GM12878 (cell line): ENCODE measurements at regions not wholly inside any gene's neighbourhood (a gene's known extent, or its start where the extent isn't known, plus 50 kb on each side); places are given as distances from the start of the nearest gene placed in this dataset.

Experiments
- ATAC-seq: fragments of 200-7000 bp; cut with Tn5 transposase; 3 replicates; pipeline ENCODE4 v1.9.1; 2020; ENCODE audit warnings: mild to moderate bottlenecking, moderate library complexity
- BruUV-seq: library from RNA; stranded (reverse); fragments of 400-500 nt; replicated peaks from 2 replicates; lab custom pipeline; 2021; lab: Mats Ljungman, UMichigan
- CTCF ChIA-PET: fragments of 300-600 bp; sonication (Branson Sonifier 250); formaldehyde crosslinking; extraction: SDS; loops from one replicate; lab custom pipeline; 2021; ENCODE audit warnings: inconsistent platforms; lab: Yijun Ruan, JAX
- POLR2A ChIA-PET: fragments of 350-600 bp; formaldehyde crosslinking; extraction: SDS; loops from one replicate; lab custom pipeline; 2021; ENCODE audit warnings: inconsistent platforms; lab: Charles Lee
- RAD21 ChIA-PET: fragments of 300-600 bp; sonication (Branson Sonifier 250); formaldehyde crosslinking; loops from one replicate; lab custom pipeline; 2023; ENCODE audit warnings: antibody characterized with exemption; ENCODE audit not compliant: unreplicated experiment; lab: Charles Lee
- SMC1A ChIA-PET: fragments of 300-600 bp; sonication (Branson Sonifier 250); formaldehyde crosslinking; loops from one replicate; lab custom pipeline; 2023; ENCODE audit not compliant: unreplicated experiment, uncharacterized antibody; lab: Charles Lee
- DNase-seq: peaks from one replicate; pipeline ENCODE4 v3.0.0-alpha.2; 2011; ENCODE audit warnings: low read depth, low spot score
- FAIRE-seq: peaks from 3 replicates; lab custom pipeline; 2011; peaks lifted over from hg19 to GRCh38; lab: Jason Lieb, UNC
- H2AFZ ChIP-seq: 2 replicates; pipeline ENCODE4 v1.6.0; 2011; ENCODE audit warnings: low read depth, low read length, control low read depth; ENCODE audit not compliant: control insufficient read depth
- H3K27ac ChIP-seq: 2 replicates; pipeline ENCODE4 v1.5.1; 2011; ENCODE audit warnings: control low read depth; ENCODE audit not compliant: control insufficient read depth, insufficient read depth
- H3K27me3 ChIP-seq, 2 experiments: replicated peaks in 1 of 2; 2 replicates each; pipeline versions ENCODE4 v1.6.0 to v1.6.1; 2011; ENCODE audit warnings: low read length in 1 of 2; ENCODE audit not compliant: control insufficient read depth in 2 of 2, insufficient read depth in 2 of 2
- H3K36me3 ChIP-seq, 2 experiments: 2 replicates each; pipeline ENCODE4 v1.5.1; 2011; ENCODE audit warnings: low read length in 1 of 2; ENCODE audit not compliant: control insufficient read depth in 2 of 2, insufficient read depth in 2 of 2
- H3K4me1 ChIP-seq: 2 replicates; pipeline ENCODE4 v1.6.1; 2011; ENCODE audit warnings: mild to moderate bottlenecking, low read length, moderate library complexity, mixed read lengths; ENCODE audit not compliant: control insufficient read depth, insufficient read depth
- H3K4me2 ChIP-seq: 2 replicates; pipeline ENCODE4 v1.6.0; 2011; ENCODE audit warnings: control low read depth; ENCODE audit not compliant: control insufficient read depth, insufficient read depth
- H3K4me3 ChIP-seq: fragments of 200-600 bp; sonication (generic); 2 replicates; pipeline ENCODE4 v1.5.1; 2016
- H3K79me2 ChIP-seq: 2 replicates; pipeline ENCODE4 v1.6.0; 2011; ENCODE audit warnings: low read length; ENCODE audit not compliant: control insufficient read depth, insufficient read depth
- H3K9ac ChIP-seq: 2 replicates; pipeline ENCODE4 v1.8.0; 2011; ENCODE audit warnings: low read length, control low read depth, mixed read lengths; ENCODE audit not compliant: control insufficient read depth, insufficient read depth
- H3K9me3 ChIP-seq: replicated peaks from 3 replicates; pipeline ENCODE4 v1.5.1; 2011; ENCODE audit warnings: mild to moderate bottlenecking, low read length; ENCODE audit not compliant: control insufficient read depth, insufficient read depth
- H4K20me1 ChIP-seq: 2 replicates; pipeline ENCODE4 v1.6.0; 2011; ENCODE audit not compliant: control insufficient read depth, insufficient read depth
- CUX1 ChIP-seq: IDR thresholded peaks from 2 replicates; pipeline ENCODE4 v1.6.1; 2012; ENCODE audit warnings: improper control_type of control experiment, low read depth, low read length; ENCODE audit not compliant: insufficient replicate concordance
- EGR1 ChIP-seq, 2 experiments: IDR thresholded peaks; 1 replicate in 1 of 2; 2 replicates in 1 of 2; pipeline ENCODE4 v1.6.1; 2011 to 2012; ENCODE audit warnings: low read depth in 2 of 2, low read length in 2 of 2, borderline replicate concordance in 1 of 2, mild to moderate bottlenecking in 1 of 2, moderate library complexity in 1 of 2
- FOS ChIP-seq: IDR thresholded peaks from 3 replicates; pipeline ENCODE4 v1.6.1; 2011; ENCODE audit warnings: borderline replicate concordance; ENCODE audit not compliant: insufficient read length; ENCODE audit errors: extremely low read depth
- NRF1 ChIP-seq: conservative IDR thresholded peaks from 2 replicates; pipeline ENCODE4 v1.6.1; 2011; ENCODE audit warnings: mild to moderate bottlenecking, low read depth, low read length, improper control_type of control experiment
- ZNF592 ChIP-seq: fragments of 450-650 bp; IDR thresholded peaks from 2 replicates; pipeline ENCODE4 v1.6.1; 2017; ENCODE audit warnings: mild to moderate bottlenecking, moderate library complexity
- WGBS: methylation state at CpG from one replicate; pipeline ENCODE4 v1.1.6; 2016; ENCODE audit warnings: low lambda C conversion rate; ENCODE audit not compliant: insufficient replicate concordance, insufficient coverage; ENCODE audit errors: missing lambda C conversion rate; 5-methylcytosine and 5-hydroxymethylcytosine counted together
- in situ Hi-C: fragments of 300-500 bp; cut with MboI; formaldehyde crosslinking; loops from 9 replicates; pipeline ENCODE4 v1.14.3; 2018; ENCODE audit warnings: mixed read lengths
- intact Hi-C: fragments of 100-400 bp; cut with micrococcal nuclease; formaldehyde crosslinking; loops from one replicate; pipeline ENCODE4 v1.14.2; 2022; ENCODE audit not compliant: unreplicated experiment

GRCh38 chr11:109241988-109242536, 179.9 kb upstream of the C11orf87 start (continued):
- no peak for TF ChIP-seq CUX1

- intact Hi-C loops, result no loop called here
- no peak overlapping the region for H3K9ac ChIP-seq
- no peak overlapping the region for H3K4me3 ChIP-seq
- H2AFZ ChIP-seq, result no peak overlapping the region
- no peaks in the 10 kb centered on the region for H3K79me2 ChIP-seq
- POLR2A ChIA-PET, result no interaction called here
- no peaks in the 10 kb centered on the region for H3K36me3 ChIP-seq
- FAIRE-seq, result no peak
- no peak for DNase-seq
- H3K4me1 ChIP-seq, result no peaks in the 10 kb centered on the region
- no peaks in the 10 kb centered on the region for H4K20me1 ChIP-seq
- SMC1A ChIA-PET, result no interaction called here
- no peak for ATAC-seq
- in situ Hi-C loops, result no loop called here
- H3K9me3 ChIP-seq, result no peaks in the 10 kb centered on the region
- RAD21 ChIA-PET, result no interaction called here
- H3K4me2 ChIP-seq, result no peak overlapping the region
- H3K27ac ChIP-seq, result no peak overlapping the region
- H3K27me3 ChIP-seq, result no peaks in the 10 kb centered on the region
- CTCF ChIA-PET, result no interaction called here
- 20% methylated on average over 5 of the region's 5 CpGs for WGBS
- BruUV-seq, result no TSS peak
- TF ChIP-seq EGR1 (IDR thresholded peaks at IDR 0.05; ENCODE audit: borderline replicate concordance in 1 of 2, low read depth in 2 of 2, low read length in 2 of 2), result no peak
- TF ChIP-seq ZNF592, result no peak
- TF ChIP-seq CUX1, result no peak
- TF ChIP-seq FOS, result no peak
- TF ChIP-seq NRF1, result no peak
These were observed 174.9 kb upstream of the C11orf87 start for GRCh38 chr11:109247071-109247470.
